GM19324 (cell line): ENCODE measurements at regions not wholly inside any gene's neighbourhood (a gene's known extent, or its start where the extent isn't known, plus 50 kb on each side); places are given as distances from the start of the nearest gene placed in this dataset.
"Not testable (repeated sequence)": the region's sequence is repeated elsewhere in the genome, so short reads cannot be mapped to it uniquely, and the experiment has no call there.

ENCODE experiments used
- ATAC-seq: cut with Tn5 transposase; IDR thresholded peaks from one replicate; pipeline ENCODE4 v1.9.1; 2021; ENCODE audit warnings: mild to moderate bottlenecking, moderate library complexity; ENCODE audit not compliant: unreplicated experiment, low FRiP score

- ATAC-seq, result no peak
These were observed 61.5 kb upstream of the ATP1B1 start for GRCh38 chr1:169044971-169045370.

- ATAC-seq, result no peak
These were observed 59.8 kb upstream of the ATP1B1 start for GRCh38 chr1:169046671-169047070.

- ATAC-seq, result no peak
These were observed 59.4 kb upstream of the ATP1B1 start for GRCh38 chr1:169047074-169047473.

- ATAC-seq, result no peak
These were observed 58.4 kb upstream of the ATP1B1 start for GRCh38 chr1:169048043-169048442.

GRCh38 chr1:169049258-169049938 is 57.1 kb upstream of the ATP1B1 start:
- no peak for ATAC-seq

GRCh38 chr1:169051171-169051570 is 55.3 kb upstream of the ATP1B1 start:
- no peak for ATAC-seq

- ATAC-seq, result not testable (repeated sequence)
These were observed 54.3 kb upstream of the ATP1B1 start for GRCh38 chr1:169052171-169052570.

GRCh38 chr1:169052727-169053126 is 53.8 kb upstream of the ATP1B1 start:
- ATAC-seq, result no peak

GRCh38 chr1:169053196-169053595 is 53.3 kb upstream of the ATP1B1 start:
- no peak for ATAC-seq
